Esophagus muscularis mucosa (tissue), 4 donors: ENCODE measurements at regions not wholly inside any gene's neighbourhood (a gene's known extent, or its start where the extent isn't known, plus 50 kb on each side); places are given as distances from the start of the nearest gene placed in this dataset.

Experiments
- CTCF ChIP-seq, 3 experiments: fragments of 200-600 bp in 2 of 3; fragments of 450-650 bp in 1 of 3; sonication (generic) in 2 of 3; IDR thresholded peaks; one replicate each; pipeline ENCODE4 v1.5.1; 2017 to 2019; ENCODE audit warnings: antibody characterized with exemption in 3 of 3, mild to moderate bottlenecking in 2 of 3, moderate library complexity in 1 of 3
- EP300 ChIP-seq: sonication (generic); formaldehyde crosslinking; IDR thresholded peaks from one replicate; pipeline ENCODE4 v1.6.1; 2017; ENCODE audit warnings: antibody characterized with exemption
- POLR2A ChIP-seq: fragments of 450-650 bp; IDR thresholded peaks from one replicate; pipeline ENCODE4 v1.6.1; 2017; ENCODE audit warnings: antibody characterized with exemption, moderate library complexity, mild to moderate bottlenecking, low read depth
- POLR2AphosphoS5 ChIP-seq, 2 donors: sonication (generic); formaldehyde crosslinking; IDR thresholded peaks; one replicate each; pipeline ENCODE4 v1.6.1; 2017; ENCODE audit warnings: antibody characterized with exemption in 2 of 2

- TF ChIP-seq CTCF (IDR thresholded peaks at IDR 0.05) (peak; percentile 48 to 62 (median 59)), EP300 (no peak), POLR2AphosphoS5 (IDR thresholded peaks at IDR 0.05) (no peak), POLR2A (no peak)
Observed at GRCh38 chr15:93974804-93975481, 256.4 kb upstream of the MCTP2 start.
